ENCODE measurements at regions not wholly inside any gene's neighbourhood (a gene's known extent, or its start where the extent isn't known, plus 50 kb on each side); places are given as distances from the start of the nearest gene placed in this dataset.

GRCh38 chr5:118447350-118447749 lies 541.0 kb downstream of the DTWD2 start:
- TF ChIP-seq CTCF (IDR thresholded peaks at IDR 0.05; ENCODE audit: low read depth, low read length) = no peak
- no peak for TF ChIP-seq EZH2phosphoT487 (IDR thresholded peaks at IDR 0.05; ENCODE audit: low read depth)

Measured in OCI-LY3 (cell line).